ENCODE measurements at regions not wholly inside any gene's neighbourhood (a gene's known extent, or its start where the extent isn't known, plus 50 kb on each side); places are given as distances from the start of the nearest gene placed in this dataset.
"Not testable (repeated sequence)": the region's sequence is repeated elsewhere in the genome, so short reads cannot be mapped to it uniquely, and the experiment has no call there.

DNA sequence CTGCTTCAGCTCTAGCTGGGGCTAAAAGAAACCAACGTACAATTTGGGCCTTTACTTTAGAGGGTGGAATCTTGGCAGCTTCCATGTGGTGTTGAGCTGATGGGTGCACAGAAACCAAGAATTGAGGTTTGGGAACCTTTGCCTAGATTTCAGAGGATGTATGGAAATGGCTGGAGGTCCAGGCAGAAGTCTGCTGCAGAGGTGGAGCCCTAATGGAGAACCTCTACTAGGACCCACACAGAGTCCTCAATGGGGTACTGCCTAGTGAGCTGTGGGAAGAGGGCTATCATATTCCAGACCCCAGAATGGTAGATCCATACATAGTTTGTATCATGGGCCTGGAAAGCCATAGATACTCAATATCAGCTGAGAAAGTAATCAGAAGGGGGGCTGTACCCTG is 500.4 kb upstream of the ATP2B1 start:
- Histone ChIP-seq H3K27ac (no peak overlapping the region), H3K36me3 (no peaks in the 10 kb centered on the region), H3K4me1 (no peaks in the 10 kb centered on the region), H3K27me3 (no peaks in the 10 kb centered on the region), H3K4me3 (no peak overlapping the region), H3K9me3 (peaks cover 0 to 10% of the 10 kb centered on the region in 2 donors)
- no peak for DNase-seq (ENCODE audit: low spot score in 2 of 2)
- intact Hi-C loops (cut with DNase I; ENCODE audit: low total_unique reads): no loop called here
- TF ChIP-seq POLR2AphosphoS5 (IDR thresholded peaks at IDR 0.05): no peak
- TF ChIP-seq, protein P1, sequence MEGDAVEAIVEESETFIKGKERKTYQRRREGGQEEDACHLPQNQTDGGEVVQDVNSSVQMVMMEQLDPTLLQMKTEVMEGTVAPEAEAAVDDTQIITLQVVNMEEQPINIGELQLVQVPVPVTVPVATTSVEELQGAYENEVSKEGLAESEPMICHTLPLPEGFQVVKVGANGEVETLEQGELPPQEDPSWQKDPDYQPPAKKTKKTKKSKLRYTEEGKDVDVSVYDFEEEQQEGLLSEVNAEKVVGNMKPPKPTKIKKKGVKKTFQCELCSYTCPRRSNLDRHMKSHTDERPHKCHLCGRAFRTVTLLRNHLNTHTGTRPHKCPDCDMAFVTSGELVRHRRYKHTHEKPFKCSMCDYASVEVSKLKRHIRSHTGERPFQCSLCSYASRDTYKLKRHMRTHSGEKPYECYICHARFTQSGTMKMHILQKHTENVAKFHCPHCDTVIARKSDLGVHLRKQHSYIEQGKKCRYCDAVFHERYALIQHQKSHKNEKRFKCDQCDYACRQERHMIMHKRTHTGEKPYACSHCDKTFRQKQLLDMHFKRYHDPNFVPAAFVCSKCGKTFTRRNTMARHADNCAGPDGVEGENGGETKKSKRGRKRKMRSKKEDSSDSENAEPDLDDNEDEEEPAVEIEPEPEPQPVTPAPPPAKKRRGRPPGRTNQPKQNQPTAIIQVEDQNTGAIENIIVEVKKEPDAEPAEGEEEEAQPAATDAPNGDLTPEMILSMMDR (IDR thresholded peaks at IDR 0.05): no peak
- no peak for TF ChIP-seq POLR2A (IDR thresholded peaks at IDR 0.05)

- H3K36me3 ChIP-seq; H3K4me1 ChIP-seq; H3K27me3 ChIP-seq; intact Hi-C loops (cut with DNase I; ENCODE audit: low total_unique reads); H3K9me3 ChIP-seq; DNase-seq (ENCODE audit: low spot score in 2 of 2); H3K4me3 ChIP-seq; H3K27ac ChIP-seq: not testable (repeated sequence)
These were observed 499.7 kb upstream of the ATP2B1 start for GRCh38 chr12:90208379-90208778.

DNA sequence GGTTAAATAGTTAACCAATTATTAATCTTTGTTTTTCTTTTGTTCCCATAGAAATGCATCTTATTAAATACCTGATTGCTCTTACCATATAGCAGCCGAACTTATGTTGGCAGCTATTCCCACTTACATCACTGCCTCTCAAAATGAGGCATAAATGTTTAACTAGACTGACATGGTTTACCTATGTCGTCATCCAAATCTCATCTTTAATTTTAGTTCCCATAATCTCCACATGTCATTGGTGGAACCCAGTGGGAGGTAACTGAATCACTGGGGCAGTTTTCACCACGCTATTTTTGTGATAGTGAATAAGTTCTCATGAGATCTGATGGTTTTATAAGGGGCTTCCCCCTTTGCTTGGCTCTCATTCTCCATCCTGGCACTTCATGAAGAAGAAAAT is 499.2 kb upstream of the ATP2B1 start:
- no peaks in the 10 kb centered on the region for H3K27me3 ChIP-seq
- H3K27ac ChIP-seq: no peak overlapping the region
- no peak for DNase-seq (ENCODE audit: low spot score in 2 of 2)
- peaks cover 0 to 10% of the 10 kb centered on the region in 2 donors for H3K9me3 ChIP-seq
- no peaks in the 10 kb centered on the region for H3K4me1 ChIP-seq
- H3K4me3 ChIP-seq: no peak overlapping the region
- H3K36me3 ChIP-seq: no peaks in the 10 kb centered on the region
- intact Hi-C loops (cut with DNase I; ENCODE audit: low total_unique reads): no loop called here
- TF ChIP-seq POLR2AphosphoS5 (IDR thresholded peaks at IDR 0.05) (no peak), POLR2A (IDR thresholded peaks at IDR 0.05) (no peak)
- TF ChIP-seq, protein P1 (IDR thresholded peaks at IDR 0.05): no peak

- no peak for DNase-seq (ENCODE audit: low spot score in 2 of 2)
- Histone ChIP-seq H3K36me3 (no peaks in the 10 kb centered on the region), H3K27me3 (no peaks in the 10 kb centered on the region), H3K27ac (no peak overlapping the region), H3K9me3 (peaks cover 0 to 10% of the 10 kb centered on the region in 2 donors), H3K4me3 (no peak overlapping the region), H3K4me1 (no peaks in the 10 kb centered on the region)
- intact Hi-C loops (cut with DNase I; ENCODE audit: low total_unique reads): no loop called here
- TF ChIP-seq POLR2A (IDR thresholded peaks at IDR 0.05): no peak
These were observed 496.5 kb upstream of the ATP2B1 start for GRCh38 chr12:90205165-90205564.

- DNase-seq (ENCODE audit: low spot score in 2 of 2): no peak
These were observed 494.9 kb upstream of the ATP2B1 start for GRCh38 chr12:90203556-90203955.

DNA sequence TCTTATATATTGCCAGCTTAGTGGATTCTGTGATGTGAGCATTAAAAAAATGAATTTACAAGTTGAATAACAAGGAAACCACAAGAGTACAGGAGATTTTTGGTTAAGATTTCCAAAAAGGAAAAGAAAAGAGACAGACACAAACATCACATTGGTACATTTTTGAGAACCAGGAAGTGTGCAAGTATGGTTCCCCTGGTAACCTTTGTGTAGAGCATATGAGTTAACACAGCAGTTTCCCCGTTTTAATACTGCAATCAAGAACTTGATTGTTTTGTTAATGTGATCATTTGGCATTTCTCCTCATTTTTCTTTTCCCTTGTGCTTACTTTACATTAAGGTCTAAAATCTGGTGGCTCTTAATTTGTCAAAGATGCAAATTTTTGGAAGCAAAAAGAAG is 490.4 kb upstream of the ATP2B1 start:
- no peak for DNase-seq (ENCODE audit: low spot score in 2 of 2)
- intact Hi-C loops (cut with DNase I; ENCODE audit: low total_unique reads): no loop called here
- no peaks in the 10 kb centered on the region for H3K9me3 ChIP-seq
- TF ChIP-seq POLR2AphosphoS5 (IDR thresholded peaks at IDR 0.05): no peak
- no peak for TF ChIP-seq POLR2A (IDR thresholded peaks at IDR 0.05)
- TF ChIP-seq, protein P1 (IDR thresholded peaks at IDR 0.05): no peak
- no peaks in the 10 kb centered on the region for H3K36me3 ChIP-seq
- no peaks in the 10 kb centered on the region for H3K27me3 ChIP-seq
- no peaks in the 10 kb centered on the region for H3K4me1 ChIP-seq
- no peak overlapping the region for H3K4me3 ChIP-seq
- no peak overlapping the region for H3K27ac ChIP-seq

More at GRCh38 chr12:90203556-90203955, 494.9 kb upstream of the ATP2B1 start:
- no peaks in the 10 kb centered on the region for H3K36me3 ChIP-seq
- peaks cover 0 to under 1% of the 10 kb centered on the region in 2 donors for H3K9me3 ChIP-seq
- H3K27me3 ChIP-seq: no peaks in the 10 kb centered on the region
- TF ChIP-seq, protein P1 (IDR thresholded peaks at IDR 0.05): no peak
- TF ChIP-seq POLR2AphosphoS5 (IDR thresholded peaks at IDR 0.05) (no peak), POLR2A (IDR thresholded peaks at IDR 0.05) (no peak)
- H3K4me1 ChIP-seq: no peaks in the 10 kb centered on the region
- H3K27ac ChIP-seq: no peak overlapping the region
- no peak overlapping the region for H3K4me3 ChIP-seq
- intact Hi-C loops (cut with DNase I; ENCODE audit: low total_unique reads): no loop called here
